ENCODE measurements at regions not wholly inside any gene's neighbourhood (a gene's known extent, or its start where the extent isn't known, plus 50 kb on each side); places are given as distances from the start of the nearest gene placed in this dataset.

- no peak for TF ChIP-seq CTCF (IDR thresholded peaks at IDR 0.05)
Observed at GRCh38 chr6:88381289-88381642, 215.1 kb upstream of the CNR1 start.

GRCh38 chr6:88380618-88381288, 214.6 kb upstream of the CNR1 start:
- no peak for TF ChIP-seq CTCF (IDR thresholded peaks at IDR 0.05)

- TF ChIP-seq CTCF (IDR thresholded peaks at IDR 0.05): no peak
Observed at GRCh38 chr6:88380083-88380482, 213.9 kb upstream of the CNR1 start.

- TF ChIP-seq CTCF (IDR thresholded peaks at IDR 0.05): no peak
Observed at GRCh38 chr6:88378639-88379038, 212.5 kb upstream of the CNR1 start.

- TF ChIP-seq CTCF (IDR thresholded peaks at IDR 0.05): no peak
Observed at GRCh38 chr6:88377976-88378568, 211.9 kb upstream of the CNR1 start.

- TF ChIP-seq CTCF (IDR thresholded peaks at IDR 0.05): no peak
Observed at GRCh38 chr6:88376768-88377387, 210.7 kb upstream of the CNR1 start.

- TF ChIP-seq CTCF (IDR thresholded peaks at IDR 0.05): no peak
Observed at GRCh38 chr6:88376197-88376596, 210.1 kb upstream of the CNR1 start.
